HG03558 (cell line): ENCODE measurements at regions not wholly inside any gene's neighbourhood (a gene's known extent, or its start where the extent isn't known, plus 50 kb on each side); places are given as distances from the start of the nearest gene placed in this dataset.
"Not testable (repeated sequence)": the region's sequence is repeated elsewhere in the genome, so short reads cannot be mapped to it uniquely, and the experiment has no call there.

Experiments
- ATAC-seq: cut with Tn5 transposase; IDR thresholded peaks from one replicate; pipeline ENCODE4 v1.9.1; 2021; ENCODE audit warnings: moderate number of reproducible peaks; ENCODE audit not compliant: unreplicated experiment; ENCODE audit errors: extremely low read depth

- no peak for ATAC-seq
Observed at GRCh38 chr10:70987396-70988130, 99.2 kb upstream of the PCBD1 start.

GRCh38 chr10:70990156-70990555 is 101.8 kb upstream of the PCBD1 start:
- ATAC-seq, result not testable (repeated sequence)

- ATAC-seq, result no peak
Observed at GRCh38 chr10:70990681-70991080, 102.3 kb upstream of the PCBD1 start.

GRCh38 chr10:70991140-70992124 is 103.1 kb upstream of the PCBD1 start:
- ATAC-seq, result no peak

GRCh38 chr10:70992436-70992835 is 104.1 kb upstream of the PCBD1 start:
- no peak for ATAC-seq

GRCh38 chr10:70993051-70993450 is 104.7 kb upstream of the PCBD1 start:
- ATAC-seq, result no peak

- ATAC-seq, result no peak
Observed at GRCh38 chr10:70996549-70996948, 108.2 kb upstream of the PCBD1 start.

GRCh38 chr10:70997236-70997635 is 108.9 kb upstream of the PCBD1 start:
- no peak for ATAC-seq

- ATAC-seq, result no peak
Observed at GRCh38 chr10:70998086-70998485, 109.7 kb upstream of the PCBD1 start.

GRCh38 chr10:71001470-71001869 is 113.1 kb upstream of the PCBD1 start:
- no peak for ATAC-seq

- no peak for ATAC-seq
Observed at GRCh38 chr10:71004176-71005075, 116.1 kb upstream of the PCBD1 start.

GRCh38 chr10:71005337-71006305 is 117.3 kb upstream of the PCBD1 start:
- no peak for ATAC-seq

GRCh38 chr10:71006506-71006905 is 118.1 kb upstream of the PCBD1 start:
- ATAC-seq, result no peak

GRCh38 chr10:71007516-71007915 is 119.2 kb upstream of the PCBD1 start:
- ATAC-seq, result no peak

GRCh38 chr10:71008150-71008549 is 119.8 kb upstream of the PCBD1 start:
- ATAC-seq, result no peak

GRCh38 chr10:71009126-71009525 is 120.8 kb upstream of the PCBD1 start:
- ATAC-seq, result no peak

GRCh38 chr10:71010730-71011129 is 122.4 kb upstream of the PCBD1 start:
- ATAC-seq, result no peak

GRCh38 chr10:71011141-71011540 is 122.8 kb upstream of the PCBD1 start:
- no peak for ATAC-seq
